GM19438 (cell line): ENCODE measurements at regions not wholly inside any gene's neighbourhood (a gene's known extent, or its start where the extent isn't known, plus 50 kb on each side); places are given as distances from the start of the nearest gene placed in this dataset.

Experiments
- ATAC-seq: cut with Tn5 transposase; IDR thresholded peaks from one replicate; pipeline ENCODE4 v1.9.1; 2021; ENCODE audit warnings: low read depth; ENCODE audit not compliant: unreplicated experiment

- ATAC-seq: no peak
Observed at GRCh38 chr6:130314271-130314670, 51.5 kb upstream of the TMEM200A start.

GRCh38 chr6:130313206-130313605, 52.6 kb upstream of the TMEM200A start:
- ATAC-seq: no peak

GRCh38 chr6:130309028-130309427, 56.8 kb upstream of the TMEM200A start:
- no peak for ATAC-seq

GRCh38 chr6:130307752-130308361, 58.0 kb upstream of the TMEM200A start:
- no peak for ATAC-seq

- no peak for ATAC-seq
Observed at GRCh38 chr6:130306377-130306776, 59.4 kb upstream of the TMEM200A start.

- no peak for ATAC-seq
Observed at GRCh38 chr6:130303431-130303830, 62.4 kb upstream of the TMEM200A start.

GRCh38 chr6:130298258-130298657, 67.6 kb upstream of the TMEM200A start:
- no peak for ATAC-seq

- no peak for ATAC-seq
Observed at GRCh38 chr6:130296854-130297253, 69.0 kb upstream of the TMEM200A start.

GRCh38 chr6:130293800-130294199, 71.0 kb upstream of the SAMD3 start:
- ATAC-seq: peak; percentile 56

- ATAC-seq: no peak
Observed at GRCh38 chr6:130288065-130288464, 65.3 kb upstream of the SAMD3 start.

GRCh38 chr6:130282234-130282995, 59.7 kb upstream of the SAMD3 start:
- peak; percentile 57 for ATAC-seq

- ATAC-seq: no peak
Observed at GRCh38 chr6:130276507-130276906, 53.8 kb upstream of the SAMD3 start.

- ATAC-seq: no peak
Observed at GRCh38 chr6:130274007-130274406, 51.3 kb upstream of the SAMD3 start.
